B cell (primary cell): ENCODE measurements at regions not wholly inside any gene's neighbourhood (a gene's known extent, or its start where the extent isn't known, plus 50 kb on each side); places are given as distances from the start of the nearest gene placed in this dataset.

ENCODE experiments used
- CTCF ChIP-seq: fragments of 200-600 bp; IDR thresholded peaks from one replicate; pipeline ENCODE4 v1.8.0; 2022; ENCODE audit warnings: antibody characterized with exemption, mild to moderate bottlenecking
- EZH2 ChIP-seq: IDR thresholded peaks from 2 replicates; pipeline ENCODE4 v1.6.1; 2012; ENCODE audit warnings: borderline replicate concordance, low read depth, mild to moderate bottlenecking, moderate library complexity, low read length; ENCODE audit not compliant: insufficient read depth, poor library complexity, severe bottlenecking

GRCh38 chr2:205850132-205850531, 167.8 kb downstream of the NRP2 start:
- TF ChIP-seq CTCF (no peak), EZH2 (no peak)
